Lower lobe of right lung (tissue), 2 donors: ENCODE measurements at regions not wholly inside any gene's neighbourhood (a gene's known extent, or its start where the extent isn't known, plus 50 kb on each side); places are given as distances from the start of the nearest gene placed in this dataset.

Source experiments
- ATAC-seq, 2 donors: fragments of 200-7000 bp; cut with Tn5 transposase; one replicate each; pipeline ENCODE4 v1.9.1; 2020 to 2022; ENCODE audit warnings: mild to moderate bottlenecking in 2 of 2, moderate library complexity in 2 of 2
- DNase-seq: peaks from one replicate; pipeline ENCODE4 v3.0.0-alpha.2; 2020
- H3K27ac ChIP-seq: fragments of 200-600 bp; one replicate; pipeline ENCODE4 v1.8.0; 2022
- H3K27me3 ChIP-seq: fragments of 200-600 bp; one replicate; pipeline ENCODE4 v1.8.0; 2022; ENCODE audit warnings: low read depth
- H3K36me3 ChIP-seq: fragments of 200-600 bp; one replicate; pipeline ENCODE4 v1.8.0; 2022; ENCODE audit warnings: mild to moderate bottlenecking
- H3K4me1 ChIP-seq: fragments of 200-600 bp; one replicate; pipeline ENCODE4 v1.8.0; 2022
- H3K4me3 ChIP-seq: fragments of 200-600 bp; one replicate; pipeline ENCODE4 v1.8.0; 2022; ENCODE audit warnings: mild to moderate bottlenecking
- H3K9me3 ChIP-seq: fragments of 200-600 bp; one replicate; pipeline ENCODE4 v1.8.0; 2022
- intact Hi-C: fragments of 100-400 bp; cut with DNase I; formaldehyde crosslinking; loops from one replicate; pipeline ENCODE4 v1.11.0; 2022
- TF ChIP-seq, protein P1 (sequence below): fragments of 200-600 bp; IDR thresholded peaks from one replicate; pipeline ENCODE4 v1.8.0; 2022; ENCODE audit warnings: antibody characterized with exemption, mild to moderate bottlenecking
- donor health status: DM: no; HTN: yes; CAD: no; lungs with severe emphysema.

DNA sequence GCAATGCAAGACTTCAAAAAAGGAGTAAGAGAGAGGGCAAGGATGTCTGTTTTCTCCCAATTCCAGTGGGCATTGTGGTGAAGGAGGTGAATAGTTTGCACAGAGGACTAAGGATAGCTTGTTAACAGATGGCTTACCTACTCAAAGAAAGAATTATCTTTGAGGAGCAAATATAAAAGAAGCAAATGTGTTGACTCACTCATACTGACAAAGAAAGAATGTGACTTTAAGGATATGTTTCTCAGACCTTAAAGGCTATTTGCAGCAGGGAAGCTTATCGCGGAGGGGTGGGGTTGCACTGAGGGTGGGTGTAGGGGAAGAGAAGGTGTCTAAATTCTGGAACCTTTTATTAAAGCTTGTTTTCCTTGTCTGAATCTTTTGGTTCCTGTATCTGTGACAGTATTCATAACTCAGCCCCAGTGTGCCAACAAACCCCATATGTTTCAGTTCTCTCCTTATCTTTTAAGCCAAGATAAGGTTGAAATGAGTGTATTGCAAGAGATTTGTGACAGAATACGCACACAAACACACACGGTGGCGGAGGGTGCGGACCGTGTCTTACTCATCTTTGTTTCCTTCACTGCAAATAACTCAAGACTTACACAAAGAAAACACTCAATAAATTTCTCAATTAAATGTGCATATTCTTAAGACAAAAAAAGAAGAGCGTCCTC, 146.4 kb upstream of the ARID2 start:
- DNase-seq = no peak
- TF ChIP-seq, protein P1, sequence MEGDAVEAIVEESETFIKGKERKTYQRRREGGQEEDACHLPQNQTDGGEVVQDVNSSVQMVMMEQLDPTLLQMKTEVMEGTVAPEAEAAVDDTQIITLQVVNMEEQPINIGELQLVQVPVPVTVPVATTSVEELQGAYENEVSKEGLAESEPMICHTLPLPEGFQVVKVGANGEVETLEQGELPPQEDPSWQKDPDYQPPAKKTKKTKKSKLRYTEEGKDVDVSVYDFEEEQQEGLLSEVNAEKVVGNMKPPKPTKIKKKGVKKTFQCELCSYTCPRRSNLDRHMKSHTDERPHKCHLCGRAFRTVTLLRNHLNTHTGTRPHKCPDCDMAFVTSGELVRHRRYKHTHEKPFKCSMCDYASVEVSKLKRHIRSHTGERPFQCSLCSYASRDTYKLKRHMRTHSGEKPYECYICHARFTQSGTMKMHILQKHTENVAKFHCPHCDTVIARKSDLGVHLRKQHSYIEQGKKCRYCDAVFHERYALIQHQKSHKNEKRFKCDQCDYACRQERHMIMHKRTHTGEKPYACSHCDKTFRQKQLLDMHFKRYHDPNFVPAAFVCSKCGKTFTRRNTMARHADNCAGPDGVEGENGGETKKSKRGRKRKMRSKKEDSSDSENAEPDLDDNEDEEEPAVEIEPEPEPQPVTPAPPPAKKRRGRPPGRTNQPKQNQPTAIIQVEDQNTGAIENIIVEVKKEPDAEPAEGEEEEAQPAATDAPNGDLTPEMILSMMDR = no peak
- intact Hi-C loops = no loop called here
- no peak overlapping the region for H3K4me3 ChIP-seq
- no peaks in the 10 kb centered on the region for H3K27me3 ChIP-seq
- no peak for ATAC-seq
- H3K27ac ChIP-seq = no peak overlapping the region
- no peaks in the 10 kb centered on the region for H3K4me1 ChIP-seq
- no peaks in the 10 kb centered on the region for H3K36me3 ChIP-seq
- no peaks in the 10 kb centered on the region for H3K9me3 ChIP-seq

DNA sequence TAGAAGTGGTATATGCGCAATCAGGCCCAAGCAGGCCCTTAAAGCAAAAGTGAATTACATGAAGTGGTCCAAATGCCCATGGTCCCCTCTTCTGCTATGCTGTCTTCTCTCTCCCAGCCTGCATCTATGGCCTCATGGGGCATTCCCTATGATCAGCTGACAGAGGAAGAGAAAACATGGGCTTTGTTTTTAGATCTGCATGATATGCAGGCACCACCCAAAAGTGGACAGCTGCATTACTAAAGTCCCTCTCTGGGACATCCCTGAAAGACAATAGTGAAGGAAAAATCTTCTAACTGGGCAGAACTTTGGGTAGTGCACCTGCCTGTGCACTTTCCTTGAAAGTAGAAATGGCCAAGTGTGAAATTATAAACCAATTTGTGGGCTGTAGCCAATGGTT, 145.2 kb upstream of the ARID2 start:
- Histone ChIP-seq H3K4me3 (no peak overlapping the region), H3K9me3 (no peaks in the 10 kb centered on the region), H3K36me3 (no peaks in the 10 kb centered on the region), H3K27ac (no peak overlapping the region), H3K4me1 (no peaks in the 10 kb centered on the region), H3K27me3 (no peaks in the 10 kb centered on the region)
- no peak for ATAC-seq
- intact Hi-C loops = no loop called here
- TF ChIP-seq, protein P1 = no peak
- no peak for DNase-seq

DNA sequence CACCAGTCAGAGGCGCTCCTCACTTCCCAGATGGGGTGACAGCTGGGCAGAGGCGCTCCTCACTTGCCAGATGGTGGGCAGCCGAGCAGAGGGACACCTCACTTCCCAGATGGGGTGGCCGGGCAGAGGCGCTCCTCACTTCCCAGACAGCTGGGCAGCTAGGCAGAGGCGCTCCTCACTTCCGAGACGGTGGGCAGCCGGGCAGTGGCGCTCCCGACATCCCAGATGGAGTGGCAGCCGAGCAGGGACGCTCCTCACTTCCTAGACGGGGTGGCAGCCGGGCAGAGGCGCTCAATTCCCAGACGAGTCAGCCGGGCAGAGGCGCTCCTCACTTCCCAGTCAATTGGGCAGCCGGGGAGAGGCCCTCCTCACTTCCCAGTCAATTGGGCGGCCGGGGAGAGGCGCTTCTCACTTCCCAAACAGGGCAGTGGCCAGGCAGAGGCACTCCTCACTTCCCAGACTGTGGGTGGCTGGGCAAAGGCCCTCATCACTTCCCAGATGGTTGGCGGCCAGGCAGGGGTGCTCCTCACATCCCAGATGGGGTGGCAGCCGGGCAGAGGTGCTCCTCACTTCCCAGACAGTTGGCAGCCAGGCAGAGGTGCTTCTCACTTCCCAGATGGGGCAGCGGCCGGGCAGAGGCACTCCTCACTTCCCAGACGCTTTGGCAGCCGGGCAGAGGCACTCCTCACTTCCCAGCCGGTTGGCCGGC, 143.8 kb upstream of the ARID2 start:
- Histone ChIP-seq H3K4me1 (no peaks in the 10 kb centered on the region), H3K36me3 (no peaks in the 10 kb centered on the region), H3K27me3 (no peaks in the 10 kb centered on the region), H3K9me3 (no peaks in the 10 kb centered on the region), H3K27ac (no peak overlapping the region), H3K4me3 (no peak overlapping the region)
- DNase-seq = no peak
- TF ChIP-seq, protein P1 = no peak
- intact Hi-C loops = no loop called here
- no peak for ATAC-seq

DNA sequence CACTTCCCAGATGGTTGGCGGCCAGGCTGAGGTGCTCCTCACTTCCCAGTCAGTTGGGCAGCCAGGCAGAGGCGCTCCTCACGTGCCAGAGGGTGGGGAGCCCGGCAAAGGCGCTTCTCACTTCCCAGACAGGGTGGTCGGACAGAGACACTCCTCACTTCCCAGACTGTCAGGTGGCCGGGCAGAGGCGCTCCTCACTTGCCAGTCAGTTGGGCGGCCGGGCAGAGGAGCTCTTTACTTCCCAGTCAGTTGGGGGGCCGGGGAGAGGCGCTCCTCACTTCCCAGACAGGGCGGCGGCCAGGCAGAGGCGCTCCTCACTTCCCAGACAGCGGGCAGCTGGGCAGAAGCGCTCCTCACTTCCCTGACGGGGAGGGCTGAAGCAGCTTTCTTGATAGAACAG, 143.0 kb upstream of the ARID2 start:
- Histone ChIP-seq H3K36me3 (no peaks in the 10 kb centered on the region), H3K27ac (no peak overlapping the region), H3K4me3 (no peak overlapping the region), H3K27me3 (no peaks in the 10 kb centered on the region), H3K9me3 (no peaks in the 10 kb centered on the region), H3K4me1 (no peaks in the 10 kb centered on the region)
- DNase-seq = no peak
- intact Hi-C loops = no loop called here
- no peak for ATAC-seq
- TF ChIP-seq, protein P1 = no peak

DNA sequence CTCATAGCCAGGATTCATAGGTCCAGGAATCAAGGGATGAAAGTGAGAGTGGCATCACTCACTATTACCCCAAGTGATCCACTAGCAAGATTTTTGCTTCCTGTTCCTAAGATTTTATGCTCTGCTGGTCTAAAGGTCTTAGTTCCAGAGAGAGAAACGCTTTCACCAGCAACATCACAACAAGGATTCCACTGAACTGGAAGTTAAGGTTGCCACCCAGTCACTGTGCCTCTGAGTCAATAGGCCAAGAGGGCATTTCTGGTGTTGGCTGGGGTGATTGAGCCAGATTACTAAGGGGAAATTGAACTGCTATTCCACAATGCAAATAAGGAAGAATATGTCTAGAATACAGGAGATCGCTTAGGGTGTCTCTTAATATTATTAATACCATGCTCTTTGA, 142.5 kb upstream of the ARID2 start:
- intact Hi-C loops = no loop called here
- ATAC-seq (no peak), DNase-seq (no peak)
- TF ChIP-seq, protein P1 = no peak
- no peaks in the 10 kb centered on the region for H3K9me3 ChIP-seq
- H3K27me3 ChIP-seq = no peaks in the 10 kb centered on the region
- H3K4me1 ChIP-seq = no peaks in the 10 kb centered on the region
- H3K4me3 ChIP-seq = no peak overlapping the region
- no peak overlapping the region for H3K27ac ChIP-seq
- no peaks in the 10 kb centered on the region for H3K36me3 ChIP-seq
